Stimulated activated CD4-positive, alpha-beta T cell treated with anti-CD3 and anti-CD28 coated beads, Interleukin-12 subunit alpha, Interleukin-12 subunit beta, amount 100 ng/mL, for 48 hours (primary cell): ENCODE measurements at regions not wholly inside any gene's neighbourhood (a gene's known extent, or its start where the extent isn't known, plus 50 kb on each side); places are given as distances from the start of the nearest gene placed in this dataset.
"Not testable (repeated sequence)": the region's sequence is repeated elsewhere in the genome, so short reads cannot be mapped to it uniquely, and the experiment has no call there.

ENCODE experiments used
- DNase-seq, 3 donors: peaks; one replicate each; pipeline ENCODE4 v3.0.0-alpha.2; 2020; ENCODE audit warnings: low read depth in 2 of 3, low spot score in 1 of 3

DNA sequence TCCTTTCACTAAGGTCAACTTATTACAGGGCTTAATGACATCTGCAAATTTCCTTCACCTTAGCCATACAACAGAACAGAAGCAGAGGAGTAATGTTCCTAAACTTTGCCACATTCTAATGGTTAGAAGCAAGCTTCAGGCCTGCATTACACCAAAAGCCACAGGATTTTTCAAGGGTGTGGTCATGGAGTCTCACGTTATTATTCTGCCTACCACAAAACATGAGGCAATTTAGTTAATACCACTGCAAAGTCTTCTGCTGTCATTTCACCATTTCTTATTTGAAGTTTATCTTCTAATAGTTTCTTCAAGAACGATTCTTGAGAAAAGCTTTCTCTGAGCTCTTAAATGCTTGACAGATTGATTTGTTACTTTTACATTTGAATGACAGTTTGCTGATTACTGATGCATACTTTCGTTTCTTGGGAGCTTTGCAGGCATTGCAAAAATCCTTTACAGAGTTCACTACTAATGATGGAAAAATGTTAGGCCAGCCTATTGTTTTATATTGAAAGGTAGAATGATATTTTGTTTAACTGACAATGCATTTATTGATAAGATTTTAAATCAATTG lies 1257.1 kb downstream of the NSUN3 start:
- DNase-seq, result no peak

DNA sequence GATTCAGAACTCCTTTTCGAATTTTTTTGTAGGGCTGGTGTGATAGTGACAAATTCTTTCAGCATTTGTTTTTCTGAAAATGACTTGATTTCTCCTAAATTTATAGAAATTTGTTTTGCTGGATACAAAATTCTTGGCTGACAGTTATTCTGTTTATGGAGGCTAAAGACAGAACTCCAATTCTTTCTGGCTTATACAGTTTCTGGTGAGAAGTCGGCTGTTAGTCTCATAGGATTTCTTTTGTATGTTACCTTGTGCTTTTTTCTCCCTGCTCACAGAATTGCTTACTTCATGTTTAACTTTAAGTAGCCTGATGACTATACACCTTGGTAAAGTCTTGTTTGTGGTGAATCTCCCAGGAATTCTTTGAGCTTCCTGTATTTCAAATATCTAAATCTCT lies 1264.6 kb downstream of the NSUN3 start:
- DNase-seq, result no peak

DNA sequence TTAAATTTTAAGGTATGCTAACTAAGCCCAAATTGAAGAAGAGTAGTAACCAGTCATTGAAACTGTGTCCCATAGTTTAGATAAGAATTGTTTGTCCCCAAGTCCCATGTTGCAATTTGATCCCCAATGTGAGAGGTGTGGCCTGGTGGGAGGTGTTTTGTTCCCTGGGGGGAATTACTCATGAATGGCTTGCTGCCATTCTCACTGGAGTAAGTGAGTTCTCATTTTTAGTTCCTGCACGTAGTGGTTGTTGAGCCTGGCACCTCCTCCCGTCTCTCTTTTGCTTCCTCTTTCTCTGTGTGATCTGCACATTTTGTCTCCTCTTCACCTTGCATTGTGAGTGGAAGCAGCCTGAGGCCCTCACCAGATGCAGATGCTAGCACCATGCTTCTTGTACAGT lies 1271.0 kb downstream of the NSUN3 start:
- no peak for DNase-seq

DNA sequence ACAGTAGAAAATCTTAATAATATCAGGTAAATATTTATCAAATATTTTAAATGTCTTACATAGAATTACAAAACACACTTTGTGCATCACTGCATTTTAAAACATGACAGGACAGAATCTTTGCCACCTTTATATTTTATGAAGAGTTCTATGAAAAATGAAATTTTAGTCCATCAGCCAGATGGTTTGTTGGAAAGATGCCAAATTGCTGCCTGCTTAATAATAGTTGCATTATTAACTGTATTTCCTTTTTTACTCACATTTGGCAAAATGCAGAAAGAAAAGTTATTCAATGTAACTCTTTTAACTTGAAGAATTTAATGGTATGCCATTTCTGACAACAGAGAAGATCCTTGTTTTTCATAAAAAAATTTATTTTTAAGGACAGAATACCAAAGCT lies 1271.6 kb downstream of the NSUN3 start:
- DNase-seq, result no peak

DNA sequence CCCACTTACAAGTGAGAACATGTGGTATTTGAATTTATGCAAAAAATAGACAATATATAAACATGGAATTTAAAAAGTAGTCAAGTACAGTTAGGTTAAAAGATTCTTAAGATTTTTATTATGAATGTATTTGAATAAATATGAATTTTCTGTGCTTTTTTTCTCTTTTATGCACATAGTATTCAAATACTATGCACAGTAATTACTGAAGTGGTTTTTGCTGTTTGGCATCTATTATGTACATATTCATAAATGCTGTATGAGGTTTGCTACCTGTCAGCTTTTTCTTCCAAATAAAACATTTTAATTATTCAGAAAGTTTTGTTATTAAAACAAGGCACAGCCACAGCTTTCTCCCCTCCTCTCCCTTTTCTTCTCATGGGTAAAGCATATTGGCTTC lies 1272.7 kb downstream of the NSUN3 start:
- no peak for DNase-seq

DNA sequence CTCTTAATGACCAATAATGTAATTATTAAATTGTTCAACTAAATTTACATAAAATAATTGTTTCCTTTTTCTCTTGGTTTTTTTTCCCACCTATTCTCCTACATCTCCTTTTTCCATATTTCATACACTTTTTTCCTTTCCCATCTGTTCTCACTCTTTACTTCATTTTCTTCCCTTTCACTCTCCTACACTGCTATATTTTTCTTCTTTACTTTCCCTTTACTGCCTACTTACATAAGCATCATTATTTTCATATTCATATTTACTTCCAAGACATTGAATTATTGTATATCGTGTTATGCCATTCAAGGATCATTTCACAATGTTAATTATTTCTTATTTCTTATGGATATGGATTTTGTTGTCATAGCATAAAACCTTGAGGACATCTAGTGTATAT lies 1275.6 kb downstream of the NSUN3 start:
- DNase-seq, result no peak

DNA sequence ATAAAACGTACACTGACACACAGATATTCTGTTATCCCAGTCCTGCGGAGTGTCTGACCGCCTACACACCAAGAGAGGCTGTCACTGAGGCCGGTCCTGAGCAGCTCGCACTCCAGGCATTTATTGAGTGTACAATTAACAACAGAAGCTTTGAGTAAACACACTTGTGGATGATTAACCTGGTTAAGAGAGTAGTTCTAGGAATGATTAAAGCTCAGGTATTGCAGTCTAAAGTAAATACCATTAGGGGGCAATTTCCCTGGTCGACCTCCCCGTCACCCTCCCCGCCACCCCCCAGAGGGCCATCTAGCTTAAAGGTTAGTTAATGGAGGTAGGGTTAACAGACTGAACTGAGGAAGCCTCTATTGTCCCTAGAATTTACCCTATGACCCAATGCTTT lies 1278.5 kb downstream of the NSUN3 start:
- DNase-seq, result no peak

DNA sequence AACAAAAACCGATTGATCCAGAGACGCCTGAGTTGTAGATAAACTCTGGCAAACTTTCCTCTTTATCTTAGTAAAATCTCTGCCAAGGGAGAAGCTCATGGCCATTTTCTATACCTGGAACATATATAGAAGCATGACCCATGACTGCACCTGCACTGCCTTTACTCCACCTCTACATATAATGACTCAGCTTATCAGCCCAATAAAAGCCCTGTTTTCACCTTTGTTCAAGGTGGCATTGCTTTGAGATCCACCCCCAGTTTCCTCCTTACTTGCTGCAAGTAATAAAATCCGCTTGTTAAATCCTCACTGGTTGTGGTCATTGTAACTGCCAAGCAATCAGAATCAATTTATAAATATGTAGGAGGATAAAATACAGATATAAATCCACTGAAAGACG lies 1280.4 kb downstream of the NSUN3 start:
- DNase-seq, result no peak

DNA sequence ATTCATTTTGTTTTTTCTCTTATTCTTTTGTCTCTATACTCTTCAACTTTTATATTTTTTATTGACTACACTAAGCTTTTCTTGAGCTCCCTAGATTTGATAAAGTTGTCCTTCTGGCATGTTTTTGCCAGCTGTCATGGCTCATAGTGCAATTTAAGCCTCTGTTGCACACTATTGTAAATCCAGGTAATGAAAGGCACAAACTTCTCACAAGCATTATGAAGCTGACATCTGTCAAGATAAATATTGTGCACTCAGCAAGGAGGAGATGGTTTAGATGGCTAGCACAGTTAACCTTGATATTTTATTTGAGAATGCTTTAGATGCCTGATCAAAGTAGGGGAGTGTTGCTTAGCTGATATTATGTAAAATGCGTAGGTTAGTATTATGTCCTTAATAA lies 1280.9 kb downstream of the NSUN3 start:
- no peak for DNase-seq

DNA sequence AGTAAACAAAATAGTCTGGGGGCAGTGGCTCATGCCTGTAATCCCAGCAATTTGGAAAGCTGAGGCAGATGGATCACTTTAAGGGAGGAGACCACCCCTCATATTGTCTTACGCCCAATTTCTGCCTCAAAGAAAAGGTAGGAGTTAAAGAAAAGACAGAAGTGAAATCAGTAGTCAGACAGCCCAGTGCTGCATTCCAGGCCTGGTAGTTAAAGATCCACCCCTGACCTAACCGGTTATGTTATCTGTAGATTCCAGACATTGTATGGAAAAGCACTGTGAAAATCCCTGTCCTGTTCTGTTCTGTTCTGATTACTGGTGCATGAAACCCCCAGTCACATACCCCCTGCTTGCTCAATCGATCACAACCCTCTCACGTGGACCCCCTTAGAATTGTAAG lies 1285.1 kb downstream of the NSUN3 start:
- not testable (repeated sequence) for DNase-seq

DNA sequence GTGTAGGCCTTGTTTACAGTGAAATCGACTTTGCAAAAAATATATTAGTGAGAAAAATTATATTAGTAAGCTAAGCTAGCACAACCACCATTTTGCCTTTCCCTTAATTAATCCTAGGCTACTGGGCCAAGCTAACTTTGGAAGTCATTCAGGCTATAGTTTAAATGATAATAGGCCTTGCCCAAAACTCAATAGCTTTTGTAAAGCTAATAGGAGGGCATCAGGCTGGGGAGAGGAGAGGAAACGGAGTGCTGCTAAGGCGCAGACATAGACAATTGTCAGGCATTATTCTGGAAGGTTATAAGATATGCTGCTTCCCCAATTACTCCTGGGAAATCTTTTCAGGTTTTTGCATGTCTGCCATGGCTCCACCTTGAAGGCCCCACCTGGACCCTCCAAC lies 1286.0 kb downstream of the NSUN3 start:
- no peak for DNase-seq

DNA sequence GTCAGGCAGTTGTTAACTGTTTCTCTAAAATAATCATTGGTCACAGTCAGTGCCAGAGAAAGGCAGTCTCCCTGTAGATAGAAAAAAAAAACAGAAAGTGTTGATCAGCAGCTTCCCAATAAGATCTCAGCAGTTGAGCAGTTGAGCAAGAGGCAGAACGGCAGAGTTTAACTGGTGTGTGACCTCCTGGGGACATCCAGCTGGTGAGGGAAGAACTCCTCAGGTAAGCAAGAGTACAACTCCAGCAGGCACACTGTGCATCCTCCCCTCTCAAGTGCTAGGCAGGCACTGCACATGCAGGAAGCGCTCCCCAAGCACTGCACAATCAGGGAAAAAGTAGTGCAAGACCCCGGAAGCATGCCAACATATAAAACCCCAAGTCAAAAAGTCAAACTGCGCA lies 1287.2 kb downstream of the NSUN3 start:
- DNase-seq, result no peak

DNA sequence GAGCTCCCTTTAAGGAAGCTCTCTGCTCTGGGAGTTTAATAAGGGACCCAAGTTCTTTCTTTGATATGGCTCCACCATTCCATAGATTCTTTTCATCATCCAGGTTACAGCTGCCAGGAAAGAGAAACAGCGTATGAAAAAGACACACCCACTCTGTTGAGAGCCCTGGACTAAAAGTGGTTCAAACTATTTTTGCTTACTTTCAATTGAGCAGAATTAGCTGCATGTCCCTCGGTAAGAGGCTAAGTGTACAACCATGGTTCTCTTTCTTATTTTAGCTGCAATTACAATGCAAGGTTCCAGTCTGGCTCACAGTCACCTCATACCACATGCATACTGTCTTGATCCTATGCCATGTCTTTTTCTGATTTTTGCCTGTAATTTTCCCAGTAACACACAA lies 1288.3 kb downstream of the NSUN3 start:
- no peak for DNase-seq

DNA sequence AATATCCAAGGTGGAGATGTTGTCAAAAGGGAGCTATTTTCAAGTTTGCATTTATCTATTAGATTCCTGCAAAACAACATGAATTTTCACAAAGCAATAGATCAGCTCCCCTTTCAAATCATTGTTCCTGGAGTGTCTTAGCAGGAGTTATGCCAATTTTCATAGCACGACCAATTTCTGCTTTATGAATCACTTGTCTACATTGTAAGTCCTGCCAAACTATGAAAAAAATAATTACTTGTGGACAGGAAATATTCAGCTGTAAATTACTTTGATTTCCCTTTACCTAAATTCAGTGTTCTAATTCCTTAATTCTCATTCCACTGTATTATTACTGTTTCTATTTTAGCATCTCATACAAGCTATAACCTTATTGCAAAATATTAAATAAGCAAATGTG lies 1289.6 kb downstream of the NSUN3 start:
- DNase-seq, result no peak

DNA sequence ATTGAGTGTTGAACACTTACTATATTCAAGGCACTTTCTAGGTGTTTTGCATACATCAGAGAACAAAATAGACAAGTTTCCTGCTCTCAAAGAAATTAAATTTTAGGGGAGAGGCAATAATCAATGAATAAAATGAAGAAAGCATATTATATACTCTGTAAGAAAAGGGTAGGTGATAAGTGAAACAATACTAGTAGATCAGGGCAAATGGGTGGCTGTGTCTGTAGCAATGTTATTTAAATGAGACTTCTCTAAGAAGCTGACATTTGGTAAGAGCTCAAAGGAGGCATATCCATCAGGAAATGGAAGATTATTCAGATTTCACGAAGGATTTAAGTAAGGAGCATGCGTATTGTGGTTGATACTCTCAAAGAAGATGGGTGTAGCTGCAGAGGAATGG lies 1291.6 kb downstream of the NSUN3 start:
- DNase-seq, result no peak

DNA sequence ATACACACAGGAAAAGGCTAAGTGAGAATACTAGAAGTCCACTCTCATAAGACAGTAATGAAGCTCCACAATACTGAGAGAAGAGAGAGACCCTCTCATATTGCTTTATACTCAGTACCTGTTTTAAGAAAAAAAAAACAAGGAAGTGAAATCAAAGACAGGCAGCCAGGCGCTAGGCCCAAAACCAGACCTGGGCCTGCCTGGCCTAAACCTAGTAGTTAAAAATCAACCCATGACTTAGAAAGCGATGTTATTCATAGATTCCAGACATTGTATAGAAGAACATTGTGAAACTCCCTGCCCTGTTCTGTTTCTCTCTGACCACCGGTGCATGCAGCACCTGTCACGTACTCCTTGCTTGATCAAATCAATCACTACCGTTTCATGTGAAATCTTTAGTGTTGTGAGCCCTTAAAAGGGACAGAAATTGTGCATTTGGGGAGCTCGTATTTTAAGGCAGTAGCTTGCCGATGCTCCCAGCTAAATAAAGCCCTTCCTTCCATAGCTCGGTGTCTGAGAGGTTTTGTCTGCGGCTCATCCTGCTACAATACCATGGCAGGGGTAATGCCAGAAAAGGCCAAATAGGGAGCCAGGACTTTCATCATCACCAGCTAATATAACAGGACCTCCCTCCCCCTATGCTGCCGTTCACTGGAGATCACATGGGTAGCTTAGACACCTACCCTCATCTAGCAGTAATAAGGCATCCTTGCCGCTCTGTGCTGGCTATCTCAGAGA lies 1294.1 kb downstream of the NSUN3 start:
- no peak for DNase-seq

DNA sequence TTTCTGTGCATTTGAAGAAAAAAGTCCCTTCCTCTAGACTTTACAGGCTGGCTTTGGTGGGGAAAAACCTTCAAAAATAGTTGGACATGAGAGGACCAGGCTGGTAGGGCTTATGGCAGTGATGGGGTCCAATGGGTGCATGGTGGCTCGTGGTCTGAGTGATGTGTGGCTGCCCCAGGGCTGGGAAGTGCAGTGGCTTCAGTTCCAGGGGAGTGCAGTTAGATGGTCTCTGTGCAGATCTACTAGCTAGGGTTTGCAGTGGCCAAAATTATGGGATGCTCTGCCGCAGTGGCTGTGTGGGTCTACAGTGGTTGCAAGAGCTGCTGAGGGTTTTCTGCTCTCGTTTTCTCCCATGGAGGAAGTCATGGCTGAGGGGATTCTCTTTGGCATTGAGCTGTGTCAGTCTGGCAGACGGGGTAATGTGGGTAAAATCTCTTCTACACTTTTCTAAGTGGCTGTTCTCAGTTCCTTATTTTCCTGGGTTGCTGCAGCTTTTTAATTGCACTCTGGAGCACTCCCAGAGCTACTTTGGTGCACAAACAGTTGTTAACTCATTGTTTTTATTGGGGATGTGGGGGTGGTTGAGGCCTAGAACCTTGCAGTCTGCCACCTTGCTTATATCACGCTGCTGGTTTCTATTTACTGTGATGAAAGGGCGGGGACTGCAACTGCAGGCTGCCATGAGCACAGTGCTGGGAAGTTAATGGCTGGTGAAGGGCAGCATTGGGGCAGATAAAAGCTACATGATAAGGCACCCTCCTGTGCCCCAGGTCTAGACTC lies 1324.6 kb downstream of the NSUN3 start:
- DNase-seq, result no peak

DNA sequence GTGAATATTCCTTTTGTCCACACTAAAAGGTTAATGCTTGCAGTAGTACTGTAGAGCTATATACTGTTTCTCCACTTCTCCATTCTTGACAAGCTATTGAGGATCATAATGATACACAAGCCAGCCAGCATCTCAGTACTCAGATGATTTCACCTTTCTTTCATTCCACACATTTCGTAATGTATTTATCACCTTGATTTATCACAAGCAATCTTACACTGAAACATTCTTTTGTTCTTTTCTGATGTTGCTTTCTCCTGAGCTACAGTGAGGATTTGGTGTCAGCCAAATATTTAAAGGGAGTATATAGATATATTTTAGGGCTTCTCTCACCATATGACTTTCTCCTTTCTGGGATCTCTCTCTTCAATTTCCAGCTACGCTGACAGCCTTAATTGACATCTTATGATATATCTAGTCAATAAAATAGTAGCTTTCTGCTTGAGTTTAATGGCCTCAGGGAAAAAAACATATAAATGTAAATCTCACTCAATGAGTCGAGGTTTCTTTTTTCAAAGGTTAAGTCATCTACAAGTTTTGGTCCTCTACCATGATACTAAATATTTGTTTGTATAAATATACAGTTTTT lies 1327.0 kb downstream of the NSUN3 start:
- no peak for DNase-seq

DNA sequence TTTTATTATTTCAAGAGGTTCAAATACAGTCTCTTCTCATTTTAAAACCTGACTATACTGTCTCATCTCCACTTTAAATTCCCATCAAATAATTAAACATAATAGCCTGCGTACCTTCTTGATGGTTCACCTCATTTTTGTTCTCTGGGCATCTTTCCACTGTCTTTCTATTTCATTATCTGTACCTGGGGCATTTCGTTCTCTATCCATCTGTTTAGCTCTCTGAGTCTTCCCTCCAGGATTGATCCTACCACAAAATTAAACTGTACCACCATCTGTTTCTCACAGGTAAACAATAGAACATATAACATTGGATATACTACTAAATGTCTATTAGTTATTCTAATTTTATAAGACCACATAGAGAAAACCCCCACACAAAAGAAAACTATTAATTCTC lies 1331.4 kb downstream of the NSUN3 start:
- DNase-seq, result no peak

DNA sequence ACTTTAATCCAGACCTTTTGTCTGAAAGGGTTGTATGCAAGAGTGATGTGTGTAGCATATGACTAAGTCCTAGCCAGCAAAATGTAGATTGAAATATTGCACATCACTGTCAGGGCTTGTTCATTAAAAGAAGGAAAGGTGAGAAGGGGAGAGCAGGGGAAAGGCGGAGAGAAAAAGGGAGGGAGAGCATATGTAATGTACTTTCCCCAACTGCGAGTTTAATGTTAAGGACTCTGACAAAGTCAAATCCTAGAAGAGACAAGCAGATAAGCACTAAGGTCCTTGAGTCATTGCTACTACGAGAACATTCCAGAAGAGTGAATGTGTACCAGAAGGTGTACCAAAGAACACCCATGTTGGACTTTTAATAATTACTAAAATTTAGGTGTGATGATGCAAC lies 1336.7 kb downstream of the NSUN3 start:
- no peak for DNase-seq

DNA sequence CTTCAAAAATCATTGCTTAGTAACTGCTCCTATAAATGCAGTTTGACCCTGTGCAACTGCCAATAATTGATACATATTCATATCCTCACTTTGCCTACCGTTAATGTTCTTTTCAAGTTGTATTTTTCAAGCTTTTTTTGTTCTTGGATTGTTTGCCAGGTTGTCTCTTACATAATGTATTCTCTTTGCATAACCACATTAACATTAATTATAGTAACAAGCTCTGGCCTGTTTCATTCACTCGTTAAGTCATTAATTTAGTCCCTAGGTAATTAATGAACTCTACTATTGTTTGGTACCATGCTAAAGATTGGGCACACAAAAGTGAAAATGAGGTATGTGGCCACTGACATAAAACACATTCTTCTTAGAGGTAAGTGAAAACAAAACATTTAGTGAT lies 1338.8 kb downstream of the NSUN3 start:
- no peak for DNase-seq
